Hematopoietic multipotent progenitor cell treated with erythropoietin and hydrocortisone succinate and interleukin-3 and kit ligand, for 8 days (in vitro differentiated cells): ENCODE measurements at regions not wholly inside any gene's neighbourhood (a gene's known extent, or its start where the extent isn't known, plus 50 kb on each side); places are given as distances from the start of the nearest gene placed in this dataset.

Source experiments
- DNase-seq: peaks from one replicate; pipeline ENCODE4 v3.0.0-alpha.2; 2015

DNA sequence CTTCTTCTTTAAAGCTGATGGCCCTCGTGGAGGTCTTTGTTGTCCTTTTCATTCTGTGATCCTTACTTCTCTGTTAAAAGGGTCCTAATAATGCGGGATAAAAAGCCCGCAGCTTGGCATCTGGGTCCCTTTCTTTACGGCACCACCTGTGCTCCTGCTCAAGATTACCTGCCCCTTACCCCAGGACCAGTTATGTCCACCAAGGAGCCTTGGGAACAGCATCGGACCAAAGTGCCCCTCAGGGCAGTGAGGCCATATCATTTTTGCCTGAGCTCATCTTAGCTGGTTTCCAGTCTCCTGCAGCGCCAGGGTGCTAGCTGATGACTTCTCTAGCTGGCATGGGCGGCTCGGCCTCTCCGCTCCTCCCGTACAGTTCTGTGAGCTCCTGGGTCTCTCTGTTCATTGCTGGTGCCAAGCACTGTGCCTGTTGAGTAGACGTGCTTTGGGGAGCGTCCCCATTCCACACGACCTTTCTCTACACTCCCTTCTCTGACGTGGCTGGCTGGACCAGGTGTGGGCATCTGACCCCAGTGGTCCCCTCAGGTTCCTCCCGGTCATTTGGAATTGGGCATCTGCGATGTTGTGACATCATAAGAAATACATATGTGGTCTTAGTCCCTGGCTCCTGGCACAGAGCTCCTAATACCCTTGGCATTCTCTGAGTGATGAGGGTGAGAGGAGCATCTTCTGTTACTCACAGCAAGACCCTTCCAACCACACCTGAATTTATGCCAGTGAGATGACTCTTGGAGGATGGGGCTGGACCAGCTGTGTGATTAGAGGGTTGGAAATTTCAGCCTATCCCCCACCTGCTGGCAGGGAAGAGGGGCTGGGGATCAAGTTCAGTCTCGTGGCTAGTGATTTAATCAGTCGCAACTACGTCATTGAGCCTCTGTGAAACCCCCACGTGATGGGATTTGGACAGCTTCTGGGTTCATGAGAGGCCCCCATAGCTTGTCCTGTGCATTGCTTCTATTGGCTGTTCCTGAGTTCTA lies 134.2 kb upstream of the HS6ST1 start:
- DNase-seq: no peak

DNA sequence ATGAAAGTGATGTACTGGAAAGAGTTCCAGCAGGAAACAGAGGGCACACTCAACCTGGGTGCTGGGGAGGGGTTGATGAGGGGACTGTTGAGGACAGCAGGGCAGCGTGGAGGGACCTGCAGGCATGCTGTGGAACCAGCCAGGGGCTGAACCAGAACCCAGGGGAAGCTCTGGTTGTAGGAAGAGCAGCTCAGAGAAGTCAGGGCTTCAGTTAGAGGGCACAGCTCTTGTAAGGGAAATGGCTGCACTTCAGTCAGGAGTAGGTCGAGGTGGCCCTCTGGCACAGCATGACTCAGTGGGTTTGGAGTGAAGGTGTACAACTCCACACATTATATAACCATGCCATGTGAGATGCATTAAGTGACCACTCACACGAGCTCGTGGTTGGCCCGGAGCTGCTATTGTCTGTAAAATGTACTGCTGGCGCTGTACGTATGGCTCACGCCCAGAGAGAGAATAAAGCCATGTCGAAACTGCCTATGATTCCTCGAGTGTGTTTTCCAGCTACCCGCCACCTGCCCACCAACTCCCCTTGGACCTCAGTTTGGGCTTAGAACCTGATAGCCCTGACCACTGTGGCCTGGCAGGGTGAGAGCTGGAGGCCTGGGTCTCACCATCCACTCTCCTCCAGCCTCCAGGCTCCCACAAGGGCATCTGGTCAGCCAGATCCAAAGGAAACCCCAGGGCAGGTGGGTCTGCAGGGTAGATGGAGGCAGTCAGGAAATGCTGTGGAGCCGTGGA lies 136.5 kb upstream of the HS6ST1 start:
- no peak for DNase-seq

DNA sequence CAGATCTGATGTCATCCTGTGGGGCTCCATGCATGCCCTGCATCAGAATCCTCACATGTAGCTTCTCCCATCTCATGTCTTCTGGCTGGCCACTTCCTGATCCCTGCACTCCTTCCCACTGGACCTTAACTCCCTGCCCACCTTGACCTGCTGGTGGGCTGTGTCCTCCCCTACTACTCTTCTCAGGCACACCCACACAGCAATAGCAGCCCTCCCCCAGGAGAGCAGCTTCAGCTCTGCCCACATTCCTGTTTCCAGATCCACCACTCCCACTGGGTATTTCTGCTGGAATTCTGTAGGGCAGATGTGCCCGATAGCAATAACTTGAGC lies 137.0 kb upstream of the HS6ST1 start:
- DNase-seq: no peak

DNA sequence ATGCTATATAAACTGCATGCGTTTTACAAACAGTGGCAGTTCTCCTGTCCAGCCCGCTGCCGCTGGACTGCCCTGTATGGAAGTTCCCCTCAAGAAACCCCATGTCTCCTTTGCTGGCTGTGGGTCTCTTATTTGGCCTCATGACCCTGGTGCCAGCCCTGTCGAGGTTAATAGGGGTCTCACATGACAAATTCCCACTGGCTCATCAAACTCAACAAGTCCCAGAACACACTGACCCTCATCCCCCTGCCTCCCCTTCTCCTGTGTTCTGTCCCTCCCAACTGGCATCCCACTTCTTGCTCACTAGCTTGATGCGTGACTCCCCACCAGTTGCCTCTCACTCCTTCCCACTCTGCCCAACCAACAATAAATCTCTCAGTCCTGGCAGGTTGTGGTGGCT lies 137.6 kb upstream of the HS6ST1 start:
- DNase-seq: no peak

DNA sequence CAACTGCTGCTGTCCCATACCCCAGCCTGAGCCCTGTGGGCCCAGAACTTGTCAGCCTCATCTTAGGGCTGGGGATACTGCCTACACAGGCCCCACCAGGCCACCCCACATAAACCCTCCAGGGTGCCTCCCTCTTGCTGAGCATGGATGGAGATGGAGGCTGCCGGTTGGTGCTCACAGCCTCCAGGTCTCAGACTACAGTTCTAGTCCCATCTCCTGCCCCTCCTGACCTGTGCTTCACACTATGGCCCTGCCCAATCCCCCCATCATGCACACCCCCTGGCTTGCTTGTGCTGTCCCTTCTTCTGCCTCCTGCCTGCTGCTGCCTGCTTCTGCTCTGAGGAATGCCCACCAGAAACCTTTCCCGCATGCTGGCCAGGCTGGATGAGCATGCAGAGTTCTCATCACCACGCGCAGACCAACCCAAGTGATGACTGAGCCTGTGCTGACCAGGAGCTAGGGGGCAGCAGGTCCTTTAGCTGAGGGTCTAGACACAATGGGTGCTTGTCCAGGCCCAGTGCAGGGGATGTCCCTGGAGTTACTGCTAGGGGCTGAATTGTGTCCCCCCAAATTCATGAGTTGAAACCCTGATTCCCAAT lies 138.4 kb upstream of the HS6ST1 start:
- no peak for DNase-seq

DNA sequence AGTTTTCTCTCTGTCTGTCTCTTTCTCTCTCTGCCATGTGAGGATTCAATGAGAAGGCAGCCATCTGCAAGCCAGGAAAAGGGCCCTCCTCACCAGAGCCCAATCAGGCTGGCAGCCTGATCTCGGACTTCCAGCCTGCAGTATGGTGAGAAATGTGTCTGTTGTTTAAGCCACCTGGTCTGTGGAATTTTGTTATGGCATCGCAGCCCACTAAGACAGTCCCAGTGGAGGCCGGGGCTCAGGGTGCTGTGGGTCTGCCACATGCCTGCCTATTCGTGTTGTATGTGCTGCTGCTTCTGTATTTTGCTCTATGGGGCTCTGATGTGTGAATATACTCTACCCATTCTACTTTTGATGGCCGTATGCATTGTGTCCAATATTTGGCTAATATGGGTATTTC lies 139.0 kb upstream of the HS6ST1 start:
- no peak for DNase-seq

DNA sequence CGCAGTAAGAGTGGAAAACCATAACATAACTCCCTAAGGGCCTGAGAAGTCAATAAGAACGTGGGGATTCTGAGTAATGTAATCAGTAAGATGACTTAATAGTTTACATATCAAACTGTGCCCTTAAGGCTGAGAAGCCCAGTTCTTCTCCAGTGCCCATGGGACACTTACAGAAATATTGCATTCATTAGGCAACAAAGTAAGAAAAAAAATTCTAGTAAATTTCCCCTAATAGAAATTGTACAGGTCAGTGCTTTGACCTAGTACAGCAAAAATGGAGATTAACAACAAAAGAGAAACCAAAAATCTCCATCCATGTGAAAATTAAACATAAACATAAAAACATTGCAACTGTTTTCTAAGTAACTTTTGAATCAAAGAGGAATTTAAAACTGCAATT lies 139.8 kb upstream of the HS6ST1 start:
- no peak for DNase-seq

DNA sequence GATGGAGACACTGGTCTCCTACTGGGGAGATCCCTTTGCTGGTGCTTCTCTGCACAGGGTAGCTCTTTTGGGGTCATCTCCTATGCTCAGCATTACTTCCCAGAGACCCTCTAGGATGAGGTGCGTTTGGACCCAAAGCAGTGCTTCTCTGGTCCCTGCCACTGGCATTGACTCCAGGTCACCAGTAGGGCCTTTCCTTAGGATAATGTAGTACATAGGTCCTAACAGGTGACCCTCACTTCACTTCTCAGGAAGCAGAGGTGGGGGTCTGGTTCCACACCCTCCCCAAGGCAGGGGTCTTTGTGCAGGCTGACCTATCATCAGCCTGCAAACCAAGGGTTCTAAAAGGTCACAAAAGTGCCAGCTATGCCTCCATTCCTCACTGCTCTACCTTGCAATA lies 145.8 kb upstream of the HS6ST1 start:
- no peak for DNase-seq

DNA sequence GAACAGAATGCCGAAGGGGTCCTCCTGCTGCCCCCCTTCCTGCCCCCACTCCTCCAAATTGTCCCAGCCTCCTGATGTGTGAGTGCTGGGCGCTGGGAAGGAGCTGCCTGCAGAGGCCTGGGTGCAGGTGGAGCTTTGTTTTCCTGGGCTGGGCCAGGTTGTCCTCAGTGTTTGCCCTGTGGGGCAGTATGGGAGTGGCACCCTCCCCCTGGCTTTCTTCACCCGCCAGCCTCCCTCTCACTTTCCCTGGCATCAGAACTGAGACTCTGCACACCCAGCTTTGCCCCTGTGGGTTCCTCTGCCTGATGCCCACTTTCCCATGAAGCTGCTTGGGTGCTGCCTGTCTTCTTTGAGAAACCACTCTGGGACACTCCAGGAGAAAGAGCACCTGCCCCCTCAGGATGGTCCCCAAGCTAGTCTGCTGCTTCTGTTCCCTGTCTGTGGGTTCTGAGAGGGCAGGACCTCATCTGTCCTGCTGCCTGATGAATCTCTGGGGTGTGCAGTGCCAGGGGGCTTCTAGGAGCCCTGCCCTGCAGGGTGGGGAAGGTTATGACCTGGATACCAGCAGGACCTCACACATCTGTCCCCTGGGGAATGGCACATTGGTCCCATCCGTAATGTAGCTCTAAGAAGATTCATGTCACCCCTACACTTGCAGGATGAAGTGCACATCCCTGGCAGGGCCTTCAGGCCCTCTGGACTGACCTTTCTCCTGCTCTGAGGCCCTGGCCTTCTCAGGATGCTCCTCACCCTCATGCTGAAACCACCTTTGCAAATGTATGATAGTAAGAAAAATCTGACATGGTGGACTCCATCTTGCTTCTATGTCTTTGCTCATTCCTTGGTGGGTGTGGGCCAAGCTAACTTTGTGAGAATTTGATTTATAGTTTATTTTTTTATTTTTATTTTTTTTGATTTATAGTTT lies 146.8 kb upstream of the HS6ST1 start:
- DNase-seq: no peak

DNA sequence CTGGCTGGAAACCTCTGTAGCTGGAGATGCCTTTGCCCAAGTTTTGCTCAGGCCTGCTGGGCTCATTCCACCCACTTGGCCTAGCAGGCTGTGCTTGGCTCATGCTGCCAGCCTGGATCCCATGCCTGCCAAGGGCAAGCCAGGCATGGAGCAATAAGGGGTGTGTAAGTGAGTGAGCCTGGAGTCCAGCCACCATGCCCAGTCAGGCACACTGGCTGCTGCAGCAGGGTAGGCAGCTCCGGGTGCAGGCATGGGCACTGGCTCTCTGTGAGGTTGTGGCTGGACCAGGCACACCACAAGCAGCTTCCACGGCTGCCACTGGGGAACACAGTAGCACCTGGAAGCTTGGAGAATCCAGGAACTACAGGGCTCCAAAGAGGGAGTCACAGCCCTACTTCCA lies 147.7 kb upstream of the HS6ST1 start:
- DNase-seq: no peak

DNA sequence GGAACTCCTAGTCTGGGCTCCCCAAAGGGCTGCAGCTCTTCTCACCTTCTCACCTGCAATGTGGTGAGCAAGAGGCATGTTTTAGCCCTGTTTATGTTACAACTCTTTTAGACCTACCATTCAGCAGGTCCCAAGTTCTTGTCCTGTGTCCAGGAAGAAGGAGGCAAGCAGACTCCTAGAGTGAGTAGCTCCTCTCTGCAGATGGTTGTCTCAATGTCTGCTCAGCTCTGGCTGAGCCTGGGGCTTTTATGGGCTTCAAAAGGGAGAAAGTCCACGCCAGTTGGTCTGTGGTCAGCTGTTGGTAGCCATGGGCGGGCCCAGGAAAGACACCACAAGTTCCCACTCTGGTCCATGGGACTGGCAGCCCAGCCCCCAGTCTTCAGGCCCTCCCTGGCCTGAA lies 148.1 kb upstream of the HS6ST1 start:
- DNase-seq: no peak

DNA sequence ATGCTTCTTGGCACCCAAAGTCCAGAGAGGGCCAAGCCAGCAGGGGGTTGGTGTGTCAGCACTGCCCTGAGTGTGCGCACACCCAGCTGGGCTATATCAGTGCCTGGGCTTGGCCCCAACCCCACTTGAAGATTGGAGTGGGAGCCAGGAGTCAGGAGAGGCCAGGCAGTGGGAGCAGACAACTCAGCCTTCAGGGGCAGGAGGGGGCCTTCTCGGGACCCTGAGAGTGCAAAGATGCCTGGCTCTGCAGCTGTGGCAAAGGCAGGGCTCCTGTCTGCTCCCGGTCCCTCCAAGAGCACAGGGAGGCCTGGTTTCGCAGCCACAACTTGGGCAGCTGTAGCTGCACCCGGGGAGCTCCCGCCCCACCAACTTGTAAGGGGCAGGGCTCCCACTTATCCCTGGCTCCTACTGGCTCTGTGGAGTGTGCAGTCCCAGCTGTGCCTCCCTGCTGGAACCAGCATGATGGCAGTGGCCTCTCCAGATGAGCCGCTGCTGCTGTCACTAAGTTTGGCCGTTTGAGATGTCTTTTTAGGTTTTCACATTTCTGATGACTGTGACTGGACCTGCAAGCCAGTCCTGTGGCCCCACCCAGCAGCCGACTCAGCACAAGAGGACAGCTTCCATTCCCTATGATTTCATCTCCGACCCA lies 148.8 kb upstream of the HS6ST1 start:
- no peak for DNase-seq

DNA sequence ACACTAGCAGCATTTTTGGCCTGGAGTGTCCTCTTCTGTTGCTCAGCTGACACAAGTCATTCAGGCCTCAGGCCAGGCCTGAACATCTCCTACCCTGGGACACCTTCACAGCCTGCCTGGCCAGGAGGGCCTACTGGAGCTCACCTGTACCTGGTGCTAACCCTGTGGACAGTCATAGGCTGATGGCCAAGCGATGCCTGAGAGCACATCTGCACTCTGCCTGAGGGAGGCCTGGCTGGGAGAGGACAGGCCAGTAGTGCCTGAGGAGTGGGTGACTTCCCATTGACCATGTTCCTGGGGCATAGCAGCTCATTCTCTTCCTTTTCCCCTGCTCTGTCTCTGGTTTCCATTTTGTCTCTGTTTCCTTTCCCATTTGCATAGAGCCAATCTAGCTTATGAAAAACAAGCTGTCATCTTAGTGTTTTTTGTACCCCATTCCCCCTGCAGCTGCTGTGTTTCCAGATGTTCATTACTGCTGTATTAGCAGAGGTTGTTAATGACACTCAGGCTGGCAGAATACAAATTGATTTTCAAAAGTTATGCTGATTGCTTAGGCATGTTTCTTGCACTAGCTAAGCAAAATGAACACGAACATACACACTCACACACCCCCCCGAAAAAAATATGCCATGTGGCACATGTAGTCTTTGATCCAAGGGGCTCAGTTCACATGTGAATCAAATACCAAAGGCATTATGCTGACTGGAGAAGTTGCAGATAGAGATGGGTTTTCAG lies 149.7 kb upstream of the HS6ST1 start:
- DNase-seq: no peak

DNA sequence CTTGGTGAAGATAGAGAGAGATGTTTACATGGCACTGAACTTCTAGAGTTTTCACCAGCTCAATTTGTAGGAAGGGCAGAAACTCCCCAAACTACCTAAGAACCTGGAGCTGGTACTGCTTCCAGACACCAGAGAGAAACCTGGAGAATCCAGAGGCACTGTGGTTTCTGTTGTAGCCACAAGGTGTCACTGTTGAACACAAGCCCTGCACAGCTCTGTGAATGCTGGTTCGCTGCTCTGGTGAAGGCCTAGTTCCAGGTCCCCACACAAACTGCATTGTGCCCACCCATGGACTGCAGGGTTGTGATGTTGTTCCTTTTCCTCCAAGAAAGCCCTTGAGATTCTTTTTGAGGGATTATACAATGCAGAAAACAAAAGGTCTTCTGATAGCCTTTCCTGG lies 150.5 kb upstream of the HS6ST1 start:
- DNase-seq: peak; percentile 51

DNA sequence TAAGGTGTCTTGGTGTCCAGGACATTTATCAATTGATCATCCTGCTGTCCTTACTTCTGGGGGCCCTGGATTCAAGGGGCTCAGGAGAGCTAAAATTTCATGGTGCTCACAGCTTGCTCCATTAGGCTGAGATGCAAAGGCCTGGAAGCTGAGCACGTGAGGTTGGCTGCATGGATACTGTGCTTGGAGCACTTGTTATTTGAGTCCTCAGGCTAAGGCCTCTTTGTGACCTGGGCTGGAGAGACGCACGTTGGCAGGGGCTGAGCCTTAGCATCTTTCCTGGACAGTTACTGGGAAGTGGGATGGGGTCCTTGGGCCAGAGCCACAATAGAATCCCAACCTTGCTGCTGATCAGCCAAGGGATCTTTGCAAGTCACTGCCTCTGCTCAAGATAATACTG lies 151.2 kb upstream of the HS6ST1 start:
- no peak for DNase-seq

DNA sequence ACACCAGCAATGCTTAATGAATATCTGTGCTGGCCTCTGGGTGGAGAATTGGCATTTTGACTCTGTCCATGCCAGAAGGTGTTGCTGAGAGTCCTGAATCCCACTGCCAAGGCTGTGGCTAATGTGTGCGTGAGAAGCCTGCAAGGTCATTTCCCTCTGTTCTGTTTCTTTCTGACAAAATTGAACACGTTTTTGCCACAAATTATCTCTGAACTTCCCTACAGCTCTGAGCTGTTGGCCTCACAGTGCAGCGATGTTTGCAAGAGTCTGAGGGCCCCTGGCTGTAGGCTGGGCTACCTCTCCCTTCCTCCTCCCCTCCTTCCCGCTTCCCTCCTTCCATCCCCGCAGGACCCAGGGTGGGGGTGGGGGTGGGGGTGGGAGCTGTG lies 154.1 kb upstream of the HS6ST1 start:
- no peak for DNase-seq

DNA sequence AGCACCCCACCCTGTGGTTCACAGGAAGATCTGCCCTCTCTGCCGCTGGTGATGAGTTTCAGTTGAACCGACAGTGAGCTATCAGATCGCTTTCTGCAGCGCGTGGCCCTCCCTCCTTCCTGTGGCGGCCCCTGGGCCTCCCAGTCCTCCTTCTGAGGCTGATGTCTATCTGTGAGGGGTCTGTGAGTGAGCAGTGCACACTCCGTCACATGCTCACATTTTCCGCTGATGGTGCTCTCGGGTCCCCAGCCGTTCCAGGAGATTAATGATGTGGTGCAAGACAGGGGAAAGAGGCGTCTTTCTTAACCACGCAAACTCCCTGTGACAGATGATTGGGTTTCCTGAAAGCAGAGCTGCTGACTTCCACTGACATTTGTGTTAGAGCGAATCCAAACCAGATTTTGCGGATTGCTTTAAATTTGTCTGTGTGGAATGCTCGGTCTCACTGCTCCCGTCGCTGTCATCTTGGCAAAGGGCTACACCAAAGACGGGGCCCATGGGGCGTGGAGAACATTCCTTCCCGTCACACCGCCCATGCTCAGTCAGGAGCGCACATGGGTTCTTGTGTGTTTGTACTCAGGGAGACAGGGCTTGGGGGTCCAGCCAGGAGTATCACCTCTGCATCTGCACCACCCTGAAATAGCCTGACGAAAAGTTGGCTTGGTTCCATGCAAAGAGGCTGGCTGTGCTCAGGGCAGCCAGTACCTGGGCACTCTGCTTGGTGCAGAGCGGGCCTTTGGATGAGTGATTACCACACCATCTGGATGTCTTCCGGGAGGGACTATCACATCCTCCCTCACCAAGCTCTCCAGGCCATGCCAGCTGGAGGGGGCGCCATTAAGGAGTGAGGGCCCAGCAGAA lies 154.7 kb upstream of the HS6ST1 start:
- peak; percentile 98 for DNase-seq

DNA sequence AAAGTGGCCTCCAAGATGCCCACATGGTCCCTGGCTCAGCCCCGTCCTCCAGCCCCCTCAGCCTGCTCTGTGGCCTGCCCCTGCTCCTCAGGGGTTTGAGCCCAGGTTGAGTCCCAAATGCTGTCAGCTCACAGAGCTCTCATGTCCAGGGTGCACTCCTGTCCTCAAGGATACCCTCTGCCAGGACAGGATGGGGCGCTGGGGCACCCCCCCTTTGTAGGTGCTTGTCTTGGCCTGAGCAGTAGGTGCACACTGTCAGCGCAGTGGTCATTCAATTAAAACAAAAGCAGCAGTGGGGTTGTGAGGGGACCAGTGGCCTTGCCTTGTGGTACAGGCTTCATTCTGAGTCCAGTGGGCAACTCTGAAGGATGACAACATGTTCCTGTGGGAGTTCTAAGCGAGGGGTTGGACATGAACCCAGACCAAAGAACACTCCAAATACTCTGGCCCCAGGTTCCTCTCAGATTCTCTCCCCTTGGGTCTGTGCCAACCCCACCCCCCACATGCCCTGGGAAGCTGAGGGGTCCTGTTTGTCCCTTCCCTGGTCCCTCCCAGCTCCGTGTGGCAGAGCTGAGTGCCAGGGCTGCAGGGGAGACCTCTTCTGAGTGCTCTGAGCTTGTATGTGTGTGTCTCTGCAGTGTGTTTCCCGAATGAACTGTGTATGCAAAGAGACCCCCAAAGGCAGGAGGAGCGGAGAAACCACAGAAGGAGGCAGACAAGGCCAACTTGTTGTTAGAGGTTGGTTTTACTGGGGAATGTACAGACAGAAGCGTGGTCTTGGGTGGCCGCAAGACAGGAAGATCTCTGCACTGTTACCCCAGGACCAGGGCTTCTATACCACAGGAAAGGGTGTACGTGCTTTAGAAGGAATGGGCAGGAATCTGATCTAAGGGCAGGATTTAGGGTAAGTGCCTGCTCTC lies 155.6 kb upstream of the HS6ST1 start:
- peak; percentile 21 for DNase-seq

DNA sequence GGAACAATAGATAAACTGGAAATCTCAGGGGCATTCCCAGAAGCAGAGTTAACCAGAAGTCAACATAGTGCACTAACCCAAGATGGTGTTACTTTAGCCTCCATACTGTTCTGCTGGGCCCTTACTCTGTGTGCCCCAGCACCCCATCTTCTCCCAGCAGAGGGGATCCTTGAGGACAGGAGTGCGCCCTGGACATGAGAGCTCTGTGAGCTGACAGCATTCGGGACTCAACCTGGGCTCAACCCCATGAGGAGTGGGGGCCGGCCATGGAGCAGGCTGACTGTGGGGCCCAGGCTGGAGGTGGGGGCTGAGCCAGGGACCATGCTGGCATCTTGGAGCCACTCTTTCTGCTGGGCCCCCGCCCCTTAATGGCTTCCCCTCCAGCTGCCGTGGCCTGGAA lies 156.3 kb upstream of the HS6ST1 start:
- DNase-seq: no peak
